Gastroesophageal sphincter (tissue), 4 donors: ENCODE measurements at regions not wholly inside any gene's neighbourhood (a gene's known extent, or its start where the extent isn't known, plus 50 kb on each side); places are given as distances from the start of the nearest gene placed in this dataset.
"Not testable (repeated sequence)": the region's sequence is repeated elsewhere in the genome, so short reads cannot be mapped to it uniquely, and the experiment has no call there.

Source experiments
- ATAC-seq: fragments of 150-250 bp; one replicate; pipeline ENCODE4 v1.9.1; 2016; ENCODE audit warnings: mild to moderate bottlenecking, moderate library complexity
- H3K27ac ChIP-seq, 4 donors: fragments of 200-600 bp; sonication (generic) in 3 of 4; 1 replicate in 3 of 4; 2 replicates in 1 of 4; pipeline ENCODE4 v1.5.1; 2016 to 2019
- H3K27me3 ChIP-seq: fragments of 200-600 bp; sonication (generic); one replicate; pipeline ENCODE4 v1.5.1; 2019
- H3K36me3 ChIP-seq, 2 donors: fragments of 200-600 bp; sonication (generic); one replicate each; pipeline ENCODE4 v1.5.1; 2019; ENCODE audit warnings: control low read depth in 1 of 2
- H3K4me1 ChIP-seq, 3 donors: fragments of 200-600 bp; sonication (generic); 1 replicate in 2 of 3; 2 replicates in 1 of 3; pipeline ENCODE4 v1.5.1; 2016 to 2019; ENCODE audit warnings: control low read depth in 2 of 3
- H3K4me3 ChIP-seq, 2 donors: fragments of 200-600 bp; sonication (generic); one replicate each; pipeline ENCODE4 v1.5.1; 2019; ENCODE audit warnings: mild to moderate bottlenecking in 1 of 2, moderate library complexity in 1 of 2
- H3K9me3 ChIP-seq, 3 donors: fragments of 200-600 bp; sonication (generic); one replicate each; pipeline ENCODE4 v1.5.1; 2017 to 2019; ENCODE audit warnings: control low read depth in 2 of 3
- CTCF ChIP-seq, 4 experiments: fragments of 200-600 bp in 2 of 4; fragments of 450-650 bp in 2 of 4; sonication (generic) in 1 of 4; IDR thresholded peaks; one replicate each; pipeline ENCODE4 v1.5.1; 2017 to 2019; ENCODE audit warnings: antibody characterized with exemption in 4 of 4, mild to moderate bottlenecking in 2 of 4, moderate library complexity in 2 of 4
- EP300 ChIP-seq: sonication (generic); formaldehyde crosslinking; IDR thresholded peaks from one replicate; pipeline ENCODE4 v1.6.1; 2017; ENCODE audit warnings: antibody characterized with exemption, mild to moderate bottlenecking
- POLR2A ChIP-seq, 2 donors: fragments of 450-650 bp; IDR thresholded peaks; one replicate each; pipeline ENCODE4 v1.6.1; 2017; ENCODE audit warnings: antibody characterized with exemption in 2 of 2, mild to moderate bottlenecking in 2 of 2, moderate library complexity in 1 of 2
- POLR2AphosphoS5 ChIP-seq: sonication (generic); formaldehyde crosslinking; IDR thresholded peaks from one replicate; pipeline ENCODE4 v1.6.1; 2017; ENCODE audit warnings: antibody characterized with exemption
- WGBS, 2 donors: methylation state at CpG; one replicate each; pipeline ENCODE4 v1.1.5; 2018; ENCODE audit warnings: low coverage in 1 of 2; 5-methylcytosine and 5-hydroxymethylcytosine counted together

GRCh38 chr10:29861811-29862505 is 197.4 kb downstream of the JCAD start:
- peaks cover 4 to 34% (median 6%) of the 10 kb centered on the region in 3 donors for H3K4me1 ChIP-seq

GRCh38 chr10:29861231-29861630 is 198.2 kb downstream of the JCAD start:
- H3K4me1 ChIP-seq, result peaks cover 4 to 34% (median 6%) of the 10 kb centered on the region in 3 donors
- H3K4me3 ChIP-seq, H3K36me3 ChIP-seq, H3K27me3 ChIP-seq, H3K9me3 ChIP-seq, ATAC-seq: not testable (repeated sequence)
- peak overlapping the region in 1 of 4 donors; percentile 80 for H3K27ac ChIP-seq
- WGBS, 2 donors, result 83 to 93% methylated on average over 1 to 5 of the region's 5 CpGs

More at GRCh38 chr10:29861811-29862505, 197.4 kb downstream of the JCAD start:
- Histone ChIP-seq H3K4me3 (no peak overlapping the region), H3K27me3 (no peaks in the 10 kb centered on the region), H3K36me3 (no peaks in the 10 kb centered on the region), H3K27ac (no peak overlapping the region), H3K9me3 (no peaks in the 10 kb centered on the region)
- 50 to 73% methylated on average over 4 of the region's 4 CpGs for WGBS, 2 donors
- TF ChIP-seq POLR2AphosphoS5 (no peak), EP300 (no peak), POLR2A (IDR thresholded peaks at IDR 0.05) (no peak)
- no peak for ATAC-seq

- Histone ChIP-seq H3K27ac (peak overlapping the region; percentile 15 to 81 (median 64)), H3K9me3 (no peaks in the 10 kb centered on the region), H3K4me3 (no peak overlapping the region), H3K27me3 (no peaks in the 10 kb centered on the region), H3K36me3 (no peaks in the 10 kb centered on the region), H3K4me1 (peaks cover 4 to 34% (median 6%) of the 10 kb centered on the region in 3 donors)
- WGBS, 2 donors, result 44 to 50% methylated on average over 6 to 9 of the region's 9 CpGs
- ATAC-seq, result peak; percentile 44
- peak; percentile 86 for TF ChIP-seq POLR2AphosphoS5
- TF ChIP-seq POLR2A (IDR thresholded peaks at IDR 0.05), result no peak
- TF ChIP-seq EP300, result no peak
These were observed 199.2 kb downstream of the JCAD start for GRCh38 chr10:29860166-29860565.

GRCh38 chr10:29859521-29860130 is 199.8 kb downstream of the JCAD start:
- Histone ChIP-seq H3K4me1 (peaks cover 4 to 34% (median 6%) of the 10 kb centered on the region in 3 donors), H3K9me3 (no peaks in the 10 kb centered on the region), H3K27me3 (no peaks in the 10 kb centered on the region), H3K27ac (peak overlapping the region; percentile 15 to 81 (median 64)), H3K4me3 (no peak overlapping the region), H3K36me3 (no peaks in the 10 kb centered on the region)
- TF ChIP-seq POLR2A (IDR thresholded peaks at IDR 0.05) (no peak), CTCF (IDR thresholded peaks at IDR 0.05) (no peak), POLR2AphosphoS5 (no peak), EP300 (no peak)
- WGBS, 2 donors, result 66 to 85% methylated on average over 4 to 6 of the region's 6 CpGs
- ATAC-seq, result no peak

- peaks cover 4 to 34% (median 6%) of the 10 kb centered on the region in 3 donors for H3K4me1 ChIP-seq
- ATAC-seq, result peak; percentile 23
- no peak overlapping the region for H3K4me3 ChIP-seq
- H3K27me3 ChIP-seq, result no peaks in the 10 kb centered on the region
- WGBS, 2 donors, result 34 to 50% methylated on average over 2 to 3 of the region's 3 CpGs
- H3K36me3 ChIP-seq, result no peaks in the 10 kb centered on the region
- H3K9me3 ChIP-seq, result no peaks in the 10 kb centered on the region
- TF ChIP-seq EP300, result no peak
- TF ChIP-seq CTCF (IDR thresholded peaks at IDR 0.05), result peak in 1 of 4 experiments; percentile 1
- peak overlapping the region; percentile 80 to 90 (median 81) for H3K27ac ChIP-seq
These were observed 200.6 kb downstream of the JCAD start for GRCh38 chr10:29858702-29859267.

- Histone ChIP-seq H3K27ac (peak overlapping the region; percentile 80 to 90 (median 81)), H3K36me3 (no peaks in the 10 kb centered on the region), H3K9me3 (no peaks in the 10 kb centered on the region), H3K4me3 (no peak overlapping the region), H3K4me1 (peaks cover 4 to 34% (median 6%) of the 10 kb centered on the region in 3 donors), H3K27me3 (no peaks in the 10 kb centered on the region)
- WGBS, 2 donors, result 34% methylated on average over 7 of the region's 11 CpGs
- TF ChIP-seq EP300, result no peak
- TF ChIP-seq POLR2AphosphoS5, result peak; percentile 63
- TF ChIP-seq CTCF (IDR thresholded peaks at IDR 0.05), result peak; percentile 48 to 87 (median 78)
- peak; percentile 80 for ATAC-seq
These were observed 201.3 kb downstream of the JCAD start for GRCh38 chr10:29857843-29858701.
